ENCODE measurements at regions not wholly inside any gene's neighbourhood (a gene's known extent, or its start where the extent isn't known, plus 50 kb on each side); places are given as distances from the start of the nearest gene placed in this dataset.

DNA sequence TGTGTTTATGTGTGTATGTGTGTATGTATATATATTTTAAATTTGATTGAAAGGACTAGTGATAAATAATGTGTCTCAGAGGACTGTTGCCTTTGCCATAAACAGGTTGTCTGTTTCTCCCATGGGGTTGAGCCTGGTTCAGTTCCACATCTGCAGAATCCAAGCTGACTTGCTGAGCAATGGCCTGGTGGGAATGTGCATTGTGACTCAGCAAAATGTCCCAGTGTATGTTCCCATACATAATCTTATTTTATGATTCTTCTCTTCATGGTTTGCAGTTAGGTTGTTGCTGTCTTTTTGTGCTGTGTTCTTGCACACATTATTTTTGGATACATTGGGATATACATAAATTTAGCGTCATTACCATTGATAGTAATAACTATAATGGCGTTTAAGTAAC is 115.6 kb upstream of the SLC24A3 start:
- H3K4me2 ChIP-seq (ENCODE audit: extremely low read depth, insufficient read depth, low read length): no peak overlapping the region
- no peak for DNase-seq (ENCODE audit: low read depth in 2 of 2)
- no peaks in the 10 kb centered on the region for H3K27me3 ChIP-seq (ENCODE audit: control insufficient read depth, insufficient read depth, low read length)
- H3K36me3 ChIP-seq (ENCODE audit: control insufficient read depth, insufficient read depth, low read length): no peaks in the 10 kb centered on the region
- H3K79me2 ChIP-seq (ENCODE audit: control insufficient read depth, insufficient read depth, low read length): no peaks in the 10 kb centered on the region
- no peaks in the 10 kb centered on the region for H3K4me1 ChIP-seq (ENCODE audit: control insufficient read depth, extremely low read depth, insufficient read depth, low read length)
- TF ChIP-seq, protein P1, sequence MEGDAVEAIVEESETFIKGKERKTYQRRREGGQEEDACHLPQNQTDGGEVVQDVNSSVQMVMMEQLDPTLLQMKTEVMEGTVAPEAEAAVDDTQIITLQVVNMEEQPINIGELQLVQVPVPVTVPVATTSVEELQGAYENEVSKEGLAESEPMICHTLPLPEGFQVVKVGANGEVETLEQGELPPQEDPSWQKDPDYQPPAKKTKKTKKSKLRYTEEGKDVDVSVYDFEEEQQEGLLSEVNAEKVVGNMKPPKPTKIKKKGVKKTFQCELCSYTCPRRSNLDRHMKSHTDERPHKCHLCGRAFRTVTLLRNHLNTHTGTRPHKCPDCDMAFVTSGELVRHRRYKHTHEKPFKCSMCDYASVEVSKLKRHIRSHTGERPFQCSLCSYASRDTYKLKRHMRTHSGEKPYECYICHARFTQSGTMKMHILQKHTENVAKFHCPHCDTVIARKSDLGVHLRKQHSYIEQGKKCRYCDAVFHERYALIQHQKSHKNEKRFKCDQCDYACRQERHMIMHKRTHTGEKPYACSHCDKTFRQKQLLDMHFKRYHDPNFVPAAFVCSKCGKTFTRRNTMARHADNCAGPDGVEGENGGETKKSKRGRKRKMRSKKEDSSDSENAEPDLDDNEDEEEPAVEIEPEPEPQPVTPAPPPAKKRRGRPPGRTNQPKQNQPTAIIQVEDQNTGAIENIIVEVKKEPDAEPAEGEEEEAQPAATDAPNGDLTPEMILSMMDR (conservative IDR thresholded peaks at IDR 0.05 in 1 of 2, IDR thresholded peaks at IDR 0.05 in 1 of 2; ENCODE audit: low read depth in 1 of 2, low read length in 2 of 2): no peak
- TF ChIP-seq EZH2 (IDR thresholded peaks at IDR 0.05; ENCODE audit: low read length, missing control alignments): no peak
- H3K27ac ChIP-seq (ENCODE audit: insufficient read depth, low read length): no peak overlapping the region
- H3K4me3 ChIP-seq (replicated peaks in 1 of 4; ENCODE audit: control extremely low read depth in 1 of 4, insufficient read depth in 1 of 4, low read depth in 3 of 4, low read length in 4 of 4): no peak overlapping the region
- no peak overlapping the region for H3K9ac ChIP-seq (ENCODE audit: insufficient read depth, low read length)
- no peaks in the 10 kb centered on the region for H4K20me1 ChIP-seq (ENCODE audit: control insufficient read depth, extremely low read depth, insufficient read depth, low read length)
- no peaks in the 10 kb centered on the region for H3K9me3 ChIP-seq (ENCODE audit: control insufficient read depth, insufficient read depth, low read depth, low read length)
- H2AFZ ChIP-seq (ENCODE audit: low read length): no peak overlapping the region

DNA sequence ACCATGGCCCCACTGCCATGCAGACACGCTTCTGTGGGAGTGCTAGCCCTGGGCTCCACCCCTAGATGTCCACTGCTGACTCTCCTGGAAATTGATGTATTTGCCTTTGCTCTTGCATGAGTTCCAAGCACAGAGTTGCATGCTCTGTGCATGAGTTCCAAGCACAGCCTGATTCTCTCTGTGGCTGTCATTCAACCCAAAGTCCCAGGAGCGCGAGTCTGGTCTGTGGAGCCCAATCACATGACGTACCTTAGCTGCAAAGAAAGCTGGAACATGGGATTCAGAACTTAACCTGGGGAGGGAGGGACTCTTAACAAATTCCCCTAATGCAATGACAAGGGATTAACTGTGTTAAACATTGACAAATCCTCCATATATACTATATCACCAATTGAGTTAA is 114.3 kb upstream of the SLC24A3 start:
- Histone ChIP-seq H3K9ac (ENCODE audit: insufficient read depth, low read length) (no peak overlapping the region), H3K9me3 (ENCODE audit: control insufficient read depth, insufficient read depth, low read depth, low read length) (no peaks in the 10 kb centered on the region)

DNA sequence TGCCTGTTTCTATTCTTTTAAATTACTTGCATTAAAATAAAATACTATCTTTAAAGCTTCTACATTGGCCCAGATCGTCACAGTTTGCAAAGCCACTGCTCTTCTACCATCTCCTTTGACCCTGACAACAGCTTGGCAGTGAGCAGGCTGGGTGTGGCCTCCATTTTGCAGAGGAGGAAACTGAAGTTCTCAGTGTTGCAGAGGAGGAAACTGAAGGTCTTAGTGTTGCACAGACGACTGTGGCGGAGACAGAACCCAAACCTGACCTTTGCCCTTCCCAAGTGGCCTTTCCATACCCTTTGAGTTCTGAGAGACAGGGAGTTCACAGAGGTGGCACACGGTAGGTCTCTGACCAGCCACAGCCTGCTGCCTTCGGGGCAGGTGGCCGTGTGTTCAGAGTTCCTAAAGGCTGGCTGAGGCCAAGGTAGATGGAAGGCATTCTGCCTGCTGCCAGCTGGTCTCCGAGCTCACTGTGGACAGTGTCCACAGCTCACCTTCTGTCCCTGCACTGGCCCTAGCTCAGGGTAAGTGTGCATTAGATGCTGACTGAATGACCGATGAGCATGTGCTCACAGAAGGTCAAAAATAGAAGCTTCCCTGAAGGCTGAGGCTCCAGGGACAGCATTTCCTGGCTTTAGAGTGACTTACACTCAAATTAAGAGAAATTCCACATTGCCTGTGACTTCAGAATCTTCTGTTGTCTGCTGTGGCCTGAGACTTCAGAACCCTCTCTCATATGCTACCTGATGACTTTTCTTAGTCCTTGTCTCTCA is 113.5 kb upstream of the SLC24A3 start:
- Histone ChIP-seq H3K4me3 (replicated peaks in 1 of 4; ENCODE audit: control extremely low read depth in 1 of 4, insufficient read depth in 1 of 4, low read depth in 3 of 4, low read length in 4 of 4) (no peak overlapping the region), H3K9me3 (ENCODE audit: control insufficient read depth, insufficient read depth, low read depth, low read length) (no peaks in the 10 kb centered on the region), H3K79me2 (ENCODE audit: control insufficient read depth, insufficient read depth, low read length) (no peaks in the 10 kb centered on the region), H3K4me1 (ENCODE audit: control insufficient read depth, extremely low read depth, insufficient read depth, low read length) (no peaks in the 10 kb centered on the region), H3K36me3 (ENCODE audit: control insufficient read depth, insufficient read depth, low read length) (no peaks in the 10 kb centered on the region), H2AFZ (ENCODE audit: low read length) (no peak overlapping the region), H3K27me3 (ENCODE audit: control insufficient read depth, insufficient read depth, low read length) (no peaks in the 10 kb centered on the region), H3K9ac (ENCODE audit: insufficient read depth, low read length) (no peak overlapping the region), H3K27ac (ENCODE audit: insufficient read depth, low read length) (no peak overlapping the region), H3K4me2 (ENCODE audit: extremely low read depth, insufficient read depth, low read length) (no peak overlapping the region), H4K20me1 (ENCODE audit: control insufficient read depth, extremely low read depth, insufficient read depth, low read length) (no peaks in the 10 kb centered on the region)
- TF ChIP-seq EZH2 (IDR thresholded peaks at IDR 0.05; ENCODE audit: low read length, missing control alignments): no peak
- TF ChIP-seq, protein P1 (conservative IDR thresholded peaks at IDR 0.05 in 1 of 2, IDR thresholded peaks at IDR 0.05 in 1 of 2; ENCODE audit: low read depth in 1 of 2, low read length in 2 of 2): no peak
- no peak for DNase-seq (ENCODE audit: low read depth in 2 of 2)

More for the DNA sequence above, 114.3 kb upstream of the SLC24A3 start:
- DNase-seq (ENCODE audit: low read depth in 2 of 2): no peak
- Histone ChIP-seq H4K20me1 (ENCODE audit: control insufficient read depth, extremely low read depth, insufficient read depth, low read length) (no peaks in the 10 kb centered on the region), H2AFZ (ENCODE audit: low read length) (no peak overlapping the region), H3K27me3 (ENCODE audit: control insufficient read depth, insufficient read depth, low read length) (no peaks in the 10 kb centered on the region), H3K27ac (ENCODE audit: insufficient read depth, low read length) (no peak overlapping the region), H3K4me1 (ENCODE audit: control insufficient read depth, extremely low read depth, insufficient read depth, low read length) (no peaks in the 10 kb centered on the region), H3K4me3 (replicated peaks in 1 of 4; ENCODE audit: control extremely low read depth in 1 of 4, insufficient read depth in 1 of 4, low read depth in 3 of 4, low read length in 4 of 4) (no peak overlapping the region), H3K36me3 (ENCODE audit: control insufficient read depth, insufficient read depth, low read length) (no peaks in the 10 kb centered on the region), H3K4me2 (ENCODE audit: extremely low read depth, insufficient read depth, low read length) (no peak overlapping the region), H3K79me2 (ENCODE audit: control insufficient read depth, insufficient read depth, low read length) (no peaks in the 10 kb centered on the region)
- no peak for TF ChIP-seq EZH2 (IDR thresholded peaks at IDR 0.05; ENCODE audit: low read length, missing control alignments)
- TF ChIP-seq, protein P1 (conservative IDR thresholded peaks at IDR 0.05 in 1 of 2, IDR thresholded peaks at IDR 0.05 in 1 of 2; ENCODE audit: low read depth in 1 of 2, low read length in 2 of 2): no peak
